Natural killer cell treated with Interleukin-12 subunit alpha and Interleukin-12 subunit beta and Interleukin-15 and Interleukin-18, amount 100 ng/mL, for 72 hours (primary cell): ENCODE measurements at regions not wholly inside any gene's neighbourhood (a gene's known extent, or its start where the extent isn't known, plus 50 kb on each side); places are given as distances from the start of the nearest gene placed in this dataset.

Experiments used
- ATAC-seq, 2 donors: fragments of 150-1000 bp; cut with Tn5 transposase in 1 of 2; sonication (Bioruptor Pico), chemical (Tn5 transposase) in 1 of 2; 2 replicates each; pipeline ENCODE4 v1.10.0; 2021
- DNase-seq: peaks from one replicate; pipeline ENCODE4 v3.0.0; 2022; ENCODE audit warnings: low spot score
- H3K27ac Mint-ChIP-seq, 2 donors: 1 replicate in 1 of 2; 2 replicates in 1 of 2; pipeline ENCODE4 v1.8.0; 2022; ENCODE audit warnings: mixed read lengths in 2 of 2, mild to moderate bottlenecking in 1 of 2, moderate library complexity in 1 of 2
- H3K27me3 Mint-ChIP-seq, 2 donors: 1 replicate in 1 of 2; 2 replicates in 1 of 2; pipeline ENCODE4 v1.8.0; 2022; ENCODE audit warnings: mixed read lengths in 2 of 2
- H3K36me3 Mint-ChIP-seq: one replicate; pipeline ENCODE4 v1.8.0; 2022; ENCODE audit warnings: mixed read lengths
- H3K4me1 Mint-ChIP-seq, 2 donors: 1 replicate in 1 of 2; 2 replicates in 1 of 2; pipeline ENCODE4 v1.8.0; 2022; ENCODE audit warnings: low read depth in 2 of 2, mixed read lengths in 2 of 2, mild to moderate bottlenecking in 1 of 2
- H3K4me3 Mint-ChIP-seq: one replicate; pipeline ENCODE4 v1.8.0; 2022; ENCODE audit warnings: mixed read lengths
- H3K9me3 Mint-ChIP-seq: 2 replicates; pipeline ENCODE4 v1.8.0; 2022; ENCODE audit warnings: mixed read lengths

GRCh38 chr3:162487138-162487537 lies 990.5 kb downstream of the OTOL1 start:
- DNase-seq (no peak), ATAC-seq (no peak)
- Mint-ChIP-seq H3K27me3 (no peaks in the 10 kb centered on the region), H3K4me1 (no peaks in the 10 kb centered on the region), H3K27ac (no peak overlapping the region), H3K36me3 (no peaks in the 10 kb centered on the region), H3K4me3 (no peak overlapping the region), H3K9me3 (peaks cover 6% of the 10 kb centered on the region)

DNA sequence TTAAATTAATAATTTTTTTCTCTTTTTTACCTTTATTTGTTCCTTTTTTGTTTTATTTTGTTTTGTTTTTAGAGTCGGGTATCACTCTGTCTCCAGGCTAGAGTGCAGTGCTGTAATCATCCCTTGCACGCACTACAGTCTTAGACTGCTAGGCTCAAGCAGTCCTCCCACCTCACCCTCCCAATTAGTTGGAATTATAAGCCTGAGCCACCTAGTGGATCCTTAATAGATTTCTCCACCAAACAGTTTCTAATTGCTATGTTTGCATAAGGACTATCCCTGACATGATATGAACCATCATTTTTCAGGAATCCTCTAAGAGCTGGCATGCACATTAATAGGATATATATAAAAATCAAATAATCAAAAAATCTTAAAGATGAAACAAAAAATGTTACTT lies 993.2 kb downstream of the OTOL1 start:
- Mint-ChIP-seq H3K36me3 (no peaks in the 10 kb centered on the region), H3K9me3 (peaks cover 6% of the 10 kb centered on the region), H3K4me3 (no peak overlapping the region), H3K27me3 (no peaks in the 10 kb centered on the region), H3K27ac (no peak overlapping the region), H3K4me1 (no peaks in the 10 kb centered on the region)
- DNase-seq (no peak), ATAC-seq (no peak)

GRCh38 chr3:162491952-162492351 lies 995.3 kb downstream of the OTOL1 start:
- no peak for DNase-seq
- H3K4me3 Mint-ChIP-seq, result no peak overlapping the region
- ATAC-seq, result no peak
- no peaks in the 10 kb centered on the region for H3K4me1 Mint-ChIP-seq
- H3K9me3 Mint-ChIP-seq, result peaks cover 15% of the 10 kb centered on the region
- no peak overlapping the region for H3K27ac Mint-ChIP-seq
- no peaks in the 10 kb centered on the region for H3K27me3 Mint-ChIP-seq
- H3K36me3 Mint-ChIP-seq, result peaks cover 5% of the 10 kb centered on the region

DNA sequence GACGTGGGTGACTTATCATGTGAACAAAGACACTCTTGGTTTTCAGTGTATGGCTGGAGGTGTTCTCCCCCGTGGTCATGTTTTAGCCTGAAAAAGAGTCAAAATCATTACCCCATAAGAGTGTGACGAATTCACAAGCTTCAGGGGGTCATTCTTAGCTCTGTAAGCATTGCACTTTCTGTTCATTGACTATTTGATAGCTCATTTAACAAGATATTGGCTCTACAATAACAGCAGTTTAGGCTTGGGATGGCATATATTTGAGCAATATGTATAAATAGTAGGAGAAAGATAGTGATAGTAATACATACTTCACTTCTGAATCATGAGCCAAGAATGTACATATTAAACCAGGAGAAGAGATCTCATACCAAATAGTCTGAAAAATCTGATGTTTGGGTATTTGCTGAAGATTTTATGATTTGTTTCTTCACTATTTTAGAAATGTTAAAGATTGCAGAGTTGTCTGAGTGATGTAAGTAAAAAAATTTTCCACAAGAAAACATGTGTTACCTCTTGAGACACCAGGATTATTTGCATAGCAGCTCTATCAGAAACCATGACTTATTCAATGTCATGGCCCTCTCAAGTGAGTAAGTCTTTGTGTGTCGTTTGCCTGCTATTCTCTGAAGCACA lies 996.0 kb downstream of the OTOL1 start:
- no peak for DNase-seq
- Mint-ChIP-seq H3K9me3 (peaks cover 15% of the 10 kb centered on the region), H3K36me3 (peaks cover 5% of the 10 kb centered on the region), H3K27ac (no peak overlapping the region), H3K4me3 (no peak overlapping the region), H3K4me1 (no peaks in the 10 kb centered on the region), H3K27me3 (no peaks in the 10 kb centered on the region)
- ATAC-seq, result no peak

GRCh38 chr3:162498626-162499025 lies 1002.0 kb downstream of the OTOL1 start:
- H3K9me3 Mint-ChIP-seq, result peaks cover 21% of the 10 kb centered on the region
- H3K36me3 Mint-ChIP-seq, result peaks cover 5% of the 10 kb centered on the region
- H3K4me3 Mint-ChIP-seq, result no peak overlapping the region
- DNase-seq (no peak), ATAC-seq (no peak)
- no peak overlapping the region for H3K27ac Mint-ChIP-seq
- no peaks in the 10 kb centered on the region for H3K27me3 Mint-ChIP-seq
- H3K4me1 Mint-ChIP-seq, result no peaks in the 10 kb centered on the region

DNA sequence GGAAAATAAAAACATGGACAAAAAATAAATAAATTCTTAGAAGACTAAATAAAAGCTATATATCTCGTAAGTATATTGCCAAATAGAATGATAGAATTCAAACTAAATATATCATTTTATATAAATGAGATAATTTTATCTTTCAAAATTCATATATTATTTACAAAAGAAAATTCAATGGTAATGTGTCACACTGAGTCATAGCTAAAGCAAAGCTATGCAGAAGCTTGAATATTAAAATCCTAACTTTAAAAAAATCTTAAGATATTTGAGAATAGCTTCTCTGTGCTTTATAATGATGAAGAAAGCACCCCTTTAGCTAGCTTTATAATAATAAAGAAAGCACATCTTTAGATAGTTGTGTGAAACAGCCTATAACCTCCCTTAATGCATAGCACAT lies 1010.8 kb downstream of the OTOL1 start:
- no peaks in the 10 kb centered on the region for H3K27me3 Mint-ChIP-seq
- H3K4me3 Mint-ChIP-seq, result no peak overlapping the region
- DNase-seq (no peak), ATAC-seq (no peak)
- peaks cover 4% of the 10 kb centered on the region for H3K36me3 Mint-ChIP-seq
- peaks cover 27% of the 10 kb centered on the region for H3K9me3 Mint-ChIP-seq
- H3K27ac Mint-ChIP-seq, result no peak overlapping the region
- no peaks in the 10 kb centered on the region for H3K4me1 Mint-ChIP-seq

DNA sequence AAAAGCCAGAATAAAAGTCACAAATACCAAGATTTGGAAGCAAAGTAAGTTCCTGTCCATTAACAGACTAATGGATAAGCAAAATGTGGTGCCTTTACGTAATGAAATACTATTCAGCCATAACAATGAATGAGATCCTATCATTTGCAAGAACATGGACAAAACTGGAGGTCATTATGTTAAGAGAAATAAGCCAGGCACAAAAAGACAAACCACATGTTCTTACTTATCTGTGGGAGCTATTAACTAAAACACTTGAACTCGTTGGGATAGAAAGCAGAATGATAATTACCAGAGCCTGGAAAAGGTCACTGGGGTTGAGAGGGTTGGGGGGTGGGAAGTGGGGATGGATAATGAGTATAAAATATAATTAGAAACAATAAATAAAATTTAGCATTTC lies 1015.9 kb downstream of the OTOL1 start:
- peaks cover 24% of the 10 kb centered on the region for H3K9me3 Mint-ChIP-seq
- ATAC-seq, result no peak
- no peak for DNase-seq
- H3K4me1 Mint-ChIP-seq, result no peaks in the 10 kb centered on the region
- H3K27me3 Mint-ChIP-seq, result no peaks in the 10 kb centered on the region
- peaks cover 14% of the 10 kb centered on the region for H3K36me3 Mint-ChIP-seq
- no peak overlapping the region for H3K4me3 Mint-ChIP-seq
- H3K27ac Mint-ChIP-seq, result no peak overlapping the region

- no peaks in the 10 kb centered on the region for H3K27me3 Mint-ChIP-seq
- no peak for DNase-seq
- H3K36me3 Mint-ChIP-seq, result peaks cover 10% of the 10 kb centered on the region
- ATAC-seq, result no peak
- peaks cover 26% of the 10 kb centered on the region for H3K9me3 Mint-ChIP-seq
- no peaks in the 10 kb centered on the region for H3K4me1 Mint-ChIP-seq
- H3K27ac Mint-ChIP-seq, result no peak overlapping the region
- no peak overlapping the region for H3K4me3 Mint-ChIP-seq
These were observed 1020.5 kb downstream of the OTOL1 start for GRCh38 chr3:162517110-162517509.

GRCh38 chr3:162521669-162522068 lies 1025.1 kb downstream of the OTOL1 start:
- ATAC-seq, result no peak
- no peaks in the 10 kb centered on the region for H3K4me1 Mint-ChIP-seq
- no peaks in the 10 kb centered on the region for H3K27me3 Mint-ChIP-seq
- H3K9me3 Mint-ChIP-seq, result peaks cover 11% of the 10 kb centered on the region
- no peaks in the 10 kb centered on the region for H3K36me3 Mint-ChIP-seq
- DNase-seq, result no peak
- H3K4me3 Mint-ChIP-seq, result no peak overlapping the region
- no peak overlapping the region for H3K27ac Mint-ChIP-seq

- Mint-ChIP-seq H3K9me3 (peaks cover 8% of the 10 kb centered on the region), H3K27ac (no peak overlapping the region), H3K4me1 (no peaks in the 10 kb centered on the region), H3K27me3 (no peaks in the 10 kb centered on the region), H3K36me3 (no peaks in the 10 kb centered on the region), H3K4me3 (no peak overlapping the region)
- no peak for ATAC-seq
- DNase-seq, result no peak
These were observed 1028.6 kb downstream of the OTOL1 start for GRCh38 chr3:162525066-162525742.

GRCh38 chr3:162525771-162526170 lies 1029.2 kb downstream of the OTOL1 start:
- no peaks in the 10 kb centered on the region for H3K27me3 Mint-ChIP-seq
- DNase-seq, result no peak
- no peak for ATAC-seq
- peaks cover 12% of the 10 kb centered on the region for H3K9me3 Mint-ChIP-seq
- no peaks in the 10 kb centered on the region for H3K4me1 Mint-ChIP-seq
- no peaks in the 10 kb centered on the region for H3K36me3 Mint-ChIP-seq
- H3K27ac Mint-ChIP-seq, result no peak overlapping the region
- H3K4me3 Mint-ChIP-seq, result no peak overlapping the region

DNA sequence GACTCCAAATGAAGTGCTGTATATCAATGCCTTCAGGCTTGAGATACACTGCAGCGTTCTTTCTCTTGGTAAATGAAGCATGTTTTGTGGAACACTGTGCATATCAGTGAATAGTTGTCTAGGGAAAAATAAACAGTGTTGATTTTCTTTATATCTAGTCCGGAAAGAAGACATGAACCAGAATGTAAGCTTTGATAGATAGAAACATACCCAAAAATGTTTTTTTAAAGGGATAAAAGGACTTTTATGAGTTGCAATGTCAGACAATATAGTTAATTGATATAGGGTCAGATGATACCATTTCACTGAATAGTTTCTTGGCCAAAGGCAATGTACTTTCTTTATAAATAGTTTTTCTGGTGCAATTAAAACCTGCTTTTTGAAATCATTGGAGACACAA lies 1037.8 kb downstream of the OTOL1 start:
- Mint-ChIP-seq H3K36me3 (no peaks in the 10 kb centered on the region), H3K27ac (no peak overlapping the region), H3K4me1 (no peaks in the 10 kb centered on the region), H3K27me3 (no peaks in the 10 kb centered on the region), H3K9me3 (peaks cover 12% of the 10 kb centered on the region), H3K4me3 (no peak overlapping the region)
- ATAC-seq (no peak), DNase-seq (no peak)

DNA sequence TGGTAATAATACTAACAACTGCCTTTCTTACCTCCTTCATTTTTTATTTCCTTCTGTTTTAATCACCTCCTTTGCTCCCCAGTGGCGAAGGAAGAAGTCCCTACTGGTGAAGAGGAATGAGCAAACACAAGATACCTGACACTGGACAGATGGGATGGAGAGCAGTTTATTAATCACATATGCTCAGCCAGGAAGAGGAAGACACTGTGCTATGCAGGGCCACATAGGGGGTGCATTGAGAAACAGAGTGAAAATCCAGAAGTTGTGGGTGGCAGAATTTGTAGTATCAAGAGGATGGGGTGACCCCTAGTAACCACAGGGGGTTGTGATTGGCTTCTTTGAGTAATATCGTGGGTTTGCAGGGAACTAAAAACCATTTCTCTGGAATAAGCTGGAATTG lies 1041.9 kb downstream of the OTOL1 start:
- ATAC-seq (no peak), DNase-seq (no peak)
- peaks cover 14% of the 10 kb centered on the region for H3K9me3 Mint-ChIP-seq
- H3K27me3 Mint-ChIP-seq, result no peaks in the 10 kb centered on the region
- H3K4me3 Mint-ChIP-seq, result no peak overlapping the region
- H3K27ac Mint-ChIP-seq, result no peak overlapping the region
- no peaks in the 10 kb centered on the region for H3K4me1 Mint-ChIP-seq
- no peaks in the 10 kb centered on the region for H3K36me3 Mint-ChIP-seq

GRCh38 chr3:162538906-162539305 lies 1042.3 kb downstream of the OTOL1 start:
- Mint-ChIP-seq H3K27ac (no peak overlapping the region), H3K27me3 (no peaks in the 10 kb centered on the region), H3K36me3 (no peaks in the 10 kb centered on the region), H3K4me3 (no peak overlapping the region), H3K4me1 (no peaks in the 10 kb centered on the region), H3K9me3 (peaks cover 14% of the 10 kb centered on the region)
- ATAC-seq, result no peak
- no peak for DNase-seq

GRCh38 chr3:162540421-162540820 lies 1043.8 kb downstream of the OTOL1 start:
- peaks cover 13% of the 10 kb centered on the region for H3K9me3 Mint-ChIP-seq
- H3K4me1 Mint-ChIP-seq, result no peaks in the 10 kb centered on the region
- H3K27me3 Mint-ChIP-seq, result no peaks in the 10 kb centered on the region
- no peak overlapping the region for H3K4me3 Mint-ChIP-seq
- no peak for ATAC-seq
- DNase-seq, result no peak
- H3K36me3 Mint-ChIP-seq, result no peaks in the 10 kb centered on the region
- no peak overlapping the region for H3K27ac Mint-ChIP-seq
